ENCODE measurements at regions not wholly inside any gene's neighbourhood (a gene's known extent, or its start where the extent isn't known, plus 50 kb on each side); places are given as distances from the start of the nearest gene placed in this dataset.
"Not testable (repeated sequence)": the region's sequence is repeated elsewhere in the genome, so short reads cannot be mapped to it uniquely, and the experiment has no call there.

- DNase-seq: no peak
These were observed 371.5 kb upstream of the PRR16 start for GRCh38 chr5:120092649-120093048.

- DNase-seq: no peak
These were observed 370.9 kb upstream of the PRR16 start for GRCh38 chr5:120093178-120093577.

- no peak for DNase-seq
These were observed 367.7 kb upstream of the PRR16 start for GRCh38 chr5:120096413-120096812.

- no peak for DNase-seq
These were observed 365.7 kb upstream of the PRR16 start for GRCh38 chr5:120098426-120098825.

GRCh38 chr5:120098902-120099535, 365.1 kb upstream of the PRR16 start:
- DNase-seq: no peak

- DNase-seq: no peak
These were observed 362.3 kb upstream of the PRR16 start for GRCh38 chr5:120101771-120102170.

- DNase-seq: no peak
These were observed 360.6 kb upstream of the PRR16 start for GRCh38 chr5:120103495-120103894.

GRCh38 chr5:120106912-120107525, 357.1 kb upstream of the PRR16 start:
- no peak for DNase-seq

GRCh38 chr5:120108586-120109248, 355.4 kb upstream of the PRR16 start:
- DNase-seq: no peak

- DNase-seq: no peak
These were observed 341.4 kb upstream of the PRR16 start for GRCh38 chr5:120122703-120123102.

- DNase-seq: no peak
These were observed 340.1 kb upstream of the PRR16 start for GRCh38 chr5:120124031-120124430.

GRCh38 chr5:120124961-120125360, 339.1 kb upstream of the PRR16 start:
- DNase-seq: no peak

GRCh38 chr5:120132347-120132746, 331.8 kb upstream of the PRR16 start:
- DNase-seq: not testable (repeated sequence)

GRCh38 chr5:120134944-120135343, 329.2 kb upstream of the PRR16 start:
- DNase-seq: no peak

- DNase-seq: no peak
These were observed 326.5 kb upstream of the PRR16 start for GRCh38 chr5:120137582-120137981.

GRCh38 chr5:120139039-120139438, 325.1 kb upstream of the PRR16 start:
- DNase-seq: peak; percentile 78

GRCh38 chr5:120140501-120140900, 323.6 kb upstream of the PRR16 start:
- DNase-seq: no peak

- DNase-seq: no peak
These were observed 323.0 kb upstream of the PRR16 start for GRCh38 chr5:120141076-120141475.

- no peak for DNase-seq
These were observed 317.3 kb upstream of the PRR16 start for GRCh38 chr5:120146787-120147186.

- not testable (repeated sequence) for DNase-seq
These were observed 316.2 kb upstream of the PRR16 start for GRCh38 chr5:120147911-120148310.

GRCh38 chr5:120150770-120151169, 313.3 kb upstream of the PRR16 start:
- no peak for DNase-seq

GRCh38 chr5:120151181-120151580, 312.9 kb upstream of the PRR16 start:
- no peak for DNase-seq

- DNase-seq: no peak
These were observed 312.3 kb upstream of the PRR16 start for GRCh38 chr5:120151825-120152224.

GRCh38 chr5:120152472-120152871, 311.6 kb upstream of the PRR16 start:
- DNase-seq: peak; percentile 45

All from NCI-H226 (cell line).